ENCODE measurements at regions not wholly inside any gene's neighbourhood (a gene's known extent, or its start where the extent isn't known, plus 50 kb on each side); places are given as distances from the start of the nearest gene placed in this dataset.

- DNase-seq (ENCODE audit: low spot score), result no peak
Measured at GRCh38 chr11:45473341-45473895, 187.3 kb upstream of the SYT13 start.

GRCh38 chr11:45472716-45473317, 186.7 kb upstream of the SYT13 start:
- DNase-seq (ENCODE audit: low spot score), result no peak

- DNase-seq (ENCODE audit: low spot score), result no peak
Measured at GRCh38 chr11:45471266-45471665, 185.1 kb upstream of the SYT13 start.

- no peak for DNase-seq (ENCODE audit: low spot score)
Measured at GRCh38 chr11:45470794-45471167, 184.6 kb upstream of the SYT13 start.

GRCh38 chr11:45470151-45470793, 184.1 kb upstream of the SYT13 start:
- no peak for DNase-seq (ENCODE audit: low spot score)

GRCh38 chr11:45468267-45468856, 182.2 kb upstream of the SYT13 start:
- no peak for DNase-seq (ENCODE audit: low spot score)

GRCh38 chr11:45463541-45463940, 177.4 kb upstream of the SYT13 start:
- DNase-seq (ENCODE audit: low spot score), result no peak

- no peak for DNase-seq (ENCODE audit: low spot score)
Measured at GRCh38 chr11:45461514-45461913, 175.4 kb upstream of the SYT13 start.

- no peak for DNase-seq (ENCODE audit: low spot score)
Measured at GRCh38 chr11:45459491-45459890, 173.3 kb upstream of the SYT13 start.

- no peak for DNase-seq (ENCODE audit: low spot score)
Measured at GRCh38 chr11:45458269-45458668, 172.1 kb upstream of the SYT13 start.

GRCh38 chr11:45457649-45458048, 171.5 kb upstream of the SYT13 start:
- DNase-seq (ENCODE audit: low spot score), result no peak

GRCh38 chr11:45456686-45457085, 170.5 kb upstream of the SYT13 start:
- DNase-seq (ENCODE audit: low spot score), result no peak

GRCh38 chr11:45455536-45455935, 169.4 kb upstream of the SYT13 start:
- DNase-seq (ENCODE audit: low spot score), result no peak

- no peak for DNase-seq (ENCODE audit: low spot score)
Measured at GRCh38 chr11:45454917-45455401, 168.8 kb upstream of the SYT13 start.

GRCh38 chr11:45453721-45454120, 167.6 kb upstream of the SYT13 start:
- no peak for DNase-seq (ENCODE audit: low spot score)

GRCh38 chr11:45451766-45452440, 165.8 kb upstream of the SYT13 start:
- no peak for DNase-seq (ENCODE audit: low spot score)

GRCh38 chr11:45450189-45450588, 164.0 kb upstream of the SYT13 start:
- DNase-seq (ENCODE audit: low spot score), result no peak

- no peak for DNase-seq (ENCODE audit: low spot score)
Measured at GRCh38 chr11:45449036-45449601, 163.0 kb upstream of the SYT13 start.

GRCh38 chr11:45448561-45448960, 162.4 kb upstream of the SYT13 start:
- no peak for DNase-seq (ENCODE audit: low spot score)

- DNase-seq (ENCODE audit: low spot score), result no peak
Measured at GRCh38 chr11:45446998-45447397, 160.9 kb upstream of the SYT13 start.

- no peak for DNase-seq (ENCODE audit: low spot score)
Measured at GRCh38 chr11:45446434-45446833, 160.3 kb upstream of the SYT13 start.

- DNase-seq (ENCODE audit: low spot score), result no peak
Measured at GRCh38 chr11:45444796-45445195, 158.7 kb upstream of the SYT13 start.

Measured in CD4-positive, alpha-beta T cell treated with Interleukin-2 at 100 ng/mL for 4 hours (primary cell).